Panc1 (cell line): ENCODE measurements at regions not wholly inside any gene's neighbourhood (a gene's known extent, or its start where the extent isn't known, plus 50 kb on each side); places are given as distances from the start of the nearest gene placed in this dataset.
"Not testable (repeated sequence)": the region's sequence is repeated elsewhere in the genome, so short reads cannot be mapped to it uniquely, and the experiment has no call there.

Experiments used
- ATAC-seq: fragments of 200-7000 bp; cut with Tn5 transposase; 2 replicates; pipeline ENCODE4 v1.9.1; 2020; ENCODE audit warnings: mild to moderate bottlenecking, moderate library complexity
- BruUV-seq: library from RNA; stranded (reverse); fragments of 400-500 nt; replicated peaks from 2 replicates; lab custom pipeline; 2021; lab: Mats Ljungman, UMichigan
- CTCF ChIA-PET: fragments of 300-600 bp; sonication (Branson Sonifier 250); formaldehyde crosslinking; loops from one replicate; lab custom pipeline; 2022; ENCODE audit warnings: antibody characterized with exemption; lab: Charles Lee
- POLR2A ChIA-PET: fragments of 300-600 bp; sonication (Branson Sonifier 250); formaldehyde crosslinking; loops from one replicate; lab custom pipeline; 2022; ENCODE audit warnings: antibody characterized with exemption; lab: Charles Lee
- DNase-seq: peaks from one replicate; pipeline ENCODE4 v3.0.0-alpha.2; 2010; ENCODE audit warnings: low read depth, low spot score
- H3K27ac ChIP-seq: 2 replicates; pipeline ENCODE4 v1.5.1; 2011; ENCODE audit warnings: mild to moderate bottlenecking, low read length, inconsistent platforms
- H3K27me3 ChIP-seq: fragments of 200-500 bp; sonication (Bioruptor generic); 2 replicates; pipeline ENCODE4 v1.6.0; 2014; ENCODE audit warnings: low read length, inconsistent platforms; ENCODE audit not compliant: control insufficient read depth, insufficient read depth
- H3K36me3 ChIP-seq: fragments of 200-500 bp; sonication (Bioruptor generic); 2 replicates; pipeline ENCODE4 v1.5.1; 2014; ENCODE audit warnings: inconsistent platforms, mild to moderate bottlenecking, low read length, moderate library complexity; ENCODE audit not compliant: control insufficient read depth, insufficient read depth
- H3K4me1 ChIP-seq: 2 replicates; pipeline ENCODE4 v1.5.1; 2011; ENCODE audit warnings: inconsistent platforms, mild to moderate bottlenecking, low read length, moderate library complexity; ENCODE audit not compliant: control insufficient read depth, insufficient read depth
- H3K4me3 ChIP-seq, 2 experiments: 2 replicates each; pipeline ENCODE4 v1.5.1; 2011 to 2012; ENCODE audit warnings: low read depth in 2 of 2, low read length in 2 of 2, mild to moderate bottlenecking in 2 of 2, inconsistent platforms in 1 of 2, moderate library complexity in 1 of 2
- H3K9me3 ChIP-seq: fragments of 200-500 bp; sonication (Bioruptor generic); 2 replicates; pipeline ENCODE4 v1.5.1; 2014; ENCODE audit warnings: low read depth, mild to moderate bottlenecking, inconsistent platforms, low read length, moderate library complexity; ENCODE audit not compliant: control insufficient read depth, insufficient read depth
- POLR2AphosphoS5 ChIP-seq: IDR thresholded peaks from 2 replicates; pipeline ENCODE4 v1.6.1; 2012; ENCODE audit warnings: mild to moderate bottlenecking, low read depth, low read length, moderate library complexity
- SIN3A ChIP-seq: IDR thresholded peaks from 2 replicates; pipeline ENCODE4 v1.6.1; 2012; ENCODE audit warnings: low read depth, mild to moderate bottlenecking, low read length, moderate library complexity, borderline replicate concordance; ENCODE audit not compliant: insufficient read depth
- TCF7L2 ChIP-seq: IDR thresholded peaks from 2 replicates; pipeline ENCODE4 v1.6.1; 2011; ENCODE audit warnings: mild to moderate bottlenecking, low read depth, low read length, inconsistent platforms
- in situ Hi-C: cut with HindIII; loops from 2 replicates; pipeline ENCODE4 v1.10.0; 2016; ENCODE audit warnings: low sequenced_read_pairs, low pct_unique_long_range_greater_than_20kb
- intact Hi-C: fragments of 100-400 bp; cut with micrococcal nuclease; formaldehyde crosslinking; loops from one replicate; pipeline ENCODE4 v1.10.0; 2022; ENCODE audit not compliant: unreplicated experiment
- TF ChIP-seq, protein P1 (sequence below): fragments of 450-650 bp; IDR thresholded peaks from 2 replicates; pipeline ENCODE4 v1.5.1; 2017; ENCODE audit warnings: mild to moderate bottlenecking
- TF ChIP-seq, protein P2 (sequence below), 2 experiments: IDR thresholded peaks; 2 replicates each; pipeline ENCODE4 v1.6.1; 2011 to 2012; ENCODE audit warnings: low read depth in 2 of 2, control low read depth in 1 of 2, low read length in 1 of 2, mild to moderate bottlenecking in 1 of 2, moderate library complexity in 1 of 2; ENCODE audit not compliant: insufficient read depth in 1 of 2

DNA sequence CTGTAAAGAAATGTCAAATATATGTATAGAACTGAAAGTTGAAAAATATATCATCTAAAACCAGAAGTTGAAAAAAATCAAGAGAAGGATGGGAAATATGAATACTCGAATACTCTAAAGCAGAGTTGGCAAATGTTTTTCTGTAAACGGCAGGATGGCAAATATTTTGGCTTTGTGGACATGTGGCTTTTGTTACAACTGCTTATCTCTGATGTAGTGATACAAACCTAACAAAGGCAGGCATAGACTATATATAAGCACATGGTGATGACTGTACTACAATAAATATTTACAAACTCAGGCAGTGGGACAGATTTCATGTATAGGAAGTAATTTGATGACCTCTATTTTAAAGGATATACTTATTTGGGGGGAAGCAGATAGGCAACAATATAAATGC is 224.6 kb upstream of the LRRTM4 start:
- Histone ChIP-seq H3K36me3 (no peaks in the 10 kb centered on the region), H3K4me1 (no peaks in the 10 kb centered on the region), H3K4me3 (no peak overlapping the region), H3K27ac (no peak overlapping the region), H3K27me3 (no peaks in the 10 kb centered on the region), H3K9me3 (no peaks in the 10 kb centered on the region)
- ChIA-PET POLR2A (no interaction called here), CTCF (no interaction called here)
- ATAC-seq (no peak), DNase-seq (no peak)
- TF ChIP-seq POLR2AphosphoS5: no peak
- in situ Hi-C loops: no loop called here
- no TSS peak for BruUV-seq
- intact Hi-C loops: no loop called here

DNA sequence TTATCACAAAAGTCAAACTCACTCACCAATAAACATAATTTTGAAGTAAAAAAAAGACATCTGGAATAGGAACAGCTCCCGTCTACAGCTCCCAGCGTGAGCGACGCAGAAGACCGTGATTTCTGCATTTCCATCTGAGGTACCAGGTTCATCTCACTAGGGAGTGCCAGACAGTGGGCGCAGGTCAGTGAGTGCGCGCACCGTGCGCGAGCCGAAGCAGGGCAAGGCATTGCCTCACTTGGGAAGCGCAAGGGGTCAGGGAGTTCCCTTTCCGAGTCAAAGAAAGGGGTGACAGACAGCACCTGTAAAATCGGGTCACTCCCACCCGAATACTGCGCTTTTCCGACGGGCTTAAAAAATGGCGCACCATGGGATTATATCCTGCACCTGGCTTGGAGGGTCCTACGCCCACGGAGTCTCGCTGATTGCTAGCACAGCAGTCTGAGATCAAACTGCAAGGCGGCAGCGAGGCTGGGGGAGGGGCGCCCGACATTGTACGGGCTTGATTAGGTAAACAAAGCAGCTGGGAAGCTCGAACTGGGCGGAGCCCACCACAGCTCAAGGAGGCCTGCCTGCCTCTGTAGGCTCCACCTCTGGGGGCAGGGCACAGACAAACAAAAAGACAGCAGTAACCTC is 231.7 kb upstream of the LRRTM4 start:
- CTCF ChIA-PET, intact Hi-C loops, in situ Hi-C loops, H3K4me1 ChIP-seq, ATAC-seq, H3K9me3 ChIP-seq, DNase-seq, H3K27me3 ChIP-seq, POLR2A ChIA-PET, H3K27ac ChIP-seq, H3K4me3 ChIP-seq, H3K36me3 ChIP-seq, BruUV-seq: not testable (repeated sequence)

DNA sequence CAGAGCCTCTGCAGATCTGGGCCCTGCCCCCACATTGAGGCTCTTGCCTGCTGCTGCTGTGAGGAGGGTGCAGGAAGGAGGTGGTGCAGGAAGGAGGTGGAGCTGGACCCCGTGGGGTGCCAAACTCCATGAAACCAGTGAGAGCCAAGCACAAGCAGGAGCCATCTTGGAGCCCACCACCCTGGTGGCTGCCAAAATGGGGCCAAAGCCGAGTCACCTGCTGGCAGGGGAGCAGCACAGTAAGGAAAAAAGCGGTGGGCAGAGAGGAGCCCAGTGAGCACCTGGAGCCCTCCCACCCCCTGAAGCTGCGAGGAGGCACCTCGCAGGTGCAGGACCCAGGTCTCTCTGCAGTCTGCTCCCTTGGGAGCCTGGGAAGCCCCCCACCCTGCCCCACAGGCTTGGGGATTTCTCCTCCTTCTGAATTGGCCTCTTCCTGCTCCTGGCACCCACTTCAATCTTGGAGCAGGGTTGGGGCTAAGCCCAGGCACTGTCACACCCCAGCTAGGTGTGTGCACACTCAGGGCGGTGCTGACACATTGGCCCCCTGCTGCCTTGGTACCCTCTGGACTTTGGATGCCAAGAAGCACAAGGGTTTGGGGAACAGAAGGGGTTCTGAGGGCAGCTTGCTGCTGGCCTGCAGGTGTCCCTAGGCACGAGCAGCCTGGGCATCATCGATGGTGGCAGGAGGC is 245.4 kb upstream of the LRRTM4 start:
- in situ Hi-C loops: no loop called here
- no peak for TF ChIP-seq TCF7L2
- TF ChIP-seq, protein P1, sequence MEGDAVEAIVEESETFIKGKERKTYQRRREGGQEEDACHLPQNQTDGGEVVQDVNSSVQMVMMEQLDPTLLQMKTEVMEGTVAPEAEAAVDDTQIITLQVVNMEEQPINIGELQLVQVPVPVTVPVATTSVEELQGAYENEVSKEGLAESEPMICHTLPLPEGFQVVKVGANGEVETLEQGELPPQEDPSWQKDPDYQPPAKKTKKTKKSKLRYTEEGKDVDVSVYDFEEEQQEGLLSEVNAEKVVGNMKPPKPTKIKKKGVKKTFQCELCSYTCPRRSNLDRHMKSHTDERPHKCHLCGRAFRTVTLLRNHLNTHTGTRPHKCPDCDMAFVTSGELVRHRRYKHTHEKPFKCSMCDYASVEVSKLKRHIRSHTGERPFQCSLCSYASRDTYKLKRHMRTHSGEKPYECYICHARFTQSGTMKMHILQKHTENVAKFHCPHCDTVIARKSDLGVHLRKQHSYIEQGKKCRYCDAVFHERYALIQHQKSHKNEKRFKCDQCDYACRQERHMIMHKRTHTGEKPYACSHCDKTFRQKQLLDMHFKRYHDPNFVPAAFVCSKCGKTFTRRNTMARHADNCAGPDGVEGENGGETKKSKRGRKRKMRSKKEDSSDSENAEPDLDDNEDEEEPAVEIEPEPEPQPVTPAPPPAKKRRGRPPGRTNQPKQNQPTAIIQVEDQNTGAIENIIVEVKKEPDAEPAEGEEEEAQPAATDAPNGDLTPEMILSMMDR: no peak
- TF ChIP-seq, protein P2, sequence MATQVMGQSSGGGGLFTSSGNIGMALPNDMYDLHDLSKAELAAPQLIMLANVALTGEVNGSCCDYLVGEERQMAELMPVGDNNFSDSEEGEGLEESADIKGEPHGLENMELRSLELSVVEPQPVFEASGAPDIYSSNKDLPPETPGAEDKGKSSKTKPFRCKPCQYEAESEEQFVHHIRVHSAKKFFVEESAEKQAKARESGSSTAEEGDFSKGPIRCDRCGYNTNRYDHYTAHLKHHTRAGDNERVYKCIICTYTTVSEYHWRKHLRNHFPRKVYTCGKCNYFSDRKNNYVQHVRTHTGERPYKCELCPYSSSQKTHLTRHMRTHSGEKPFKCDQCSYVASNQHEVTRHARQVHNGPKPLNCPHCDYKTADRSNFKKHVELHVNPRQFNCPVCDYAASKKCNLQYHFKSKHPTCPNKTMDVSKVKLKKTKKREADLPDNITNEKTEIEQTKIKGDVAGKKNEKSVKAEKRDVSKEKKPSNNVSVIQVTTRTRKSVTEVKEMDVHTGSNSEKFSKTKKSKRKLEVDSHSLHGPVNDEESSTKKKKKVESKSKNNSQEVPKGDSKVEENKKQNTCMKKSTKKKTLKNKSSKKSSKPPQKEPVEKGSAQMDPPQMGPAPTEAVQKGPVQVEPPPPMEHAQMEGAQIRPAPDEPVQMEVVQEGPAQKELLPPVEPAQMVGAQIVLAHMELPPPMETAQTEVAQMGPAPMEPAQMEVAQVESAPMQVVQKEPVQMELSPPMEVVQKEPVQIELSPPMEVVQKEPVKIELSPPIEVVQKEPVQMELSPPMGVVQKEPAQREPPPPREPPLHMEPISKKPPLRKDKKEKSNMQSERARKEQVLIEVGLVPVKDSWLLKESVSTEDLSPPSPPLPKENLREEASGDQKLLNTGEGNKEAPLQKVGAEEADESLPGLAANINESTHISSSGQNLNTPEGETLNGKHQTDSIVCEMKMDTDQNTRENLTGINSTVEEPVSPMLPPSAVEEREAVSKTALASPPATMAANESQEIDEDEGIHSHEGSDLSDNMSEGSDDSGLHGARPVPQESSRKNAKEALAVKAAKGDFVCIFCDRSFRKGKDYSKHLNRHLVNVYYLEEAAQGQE (IDR thresholded peaks at IDR 0.05; ENCODE audit: insufficient read depth in 1 of 2, low read depth in 2 of 2, low read length in 1 of 2): no peak
- no peak for TF ChIP-seq POLR2AphosphoS5
- no peak for TF ChIP-seq SIN3A
- POLR2A ChIA-PET: no interaction called here
- H3K27ac ChIP-seq: no peak overlapping the region
- no peaks in the 10 kb centered on the region for H3K36me3 ChIP-seq
- no peak overlapping the region for H3K4me3 ChIP-seq
- CTCF ChIA-PET: no interaction called here
- no peaks in the 10 kb centered on the region for H3K27me3 ChIP-seq
- H3K4me1 ChIP-seq: no peaks in the 10 kb centered on the region
- BruUV-seq: no TSS peak
- intact Hi-C loops: no loop called here
- H3K9me3 ChIP-seq: no peaks in the 10 kb centered on the region
- DNase-seq (no peak), ATAC-seq (no peak)
